Endothelial cell of umbilical vein (primary cell): ENCODE measurements at regions not wholly inside any gene's neighbourhood (a gene's known extent, or its start where the extent isn't known, plus 50 kb on each side); places are given as distances from the start of the nearest gene placed in this dataset.

Source experiments
- BruUV-seq: library from RNA; stranded (reverse); fragments of 400-500 nt; replicated peaks from 2 replicates; lab custom pipeline; 2021; lab: Mats Ljungman, UMichigan
- CTCF ChIA-PET: fragments of 300-600, 350-600 bp; sonication (Branson Sonifier 250); formaldehyde crosslinking; loops from one replicate; lab custom pipeline; 2021; ENCODE audit warnings: antibody characterized with exemption, inconsistent platforms; lab: Charles Lee
- POLR2A ChIA-PET: fragments of 300-600, 350-600 bp; sonication (Branson Sonifier 250); formaldehyde crosslinking; loops from one replicate; lab custom pipeline; 2021; ENCODE audit warnings: antibody characterized with exemption, inconsistent platforms; lab: Charles Lee
- DNase-seq: peaks from one replicate; pipeline ENCODE4 v3.0.0-alpha.2; 2011; ENCODE audit warnings: low read depth, low spot score
- FAIRE-seq: peaks from 2 replicates; lab custom pipeline; 2011; peaks lifted over from hg19 to GRCh38; lab: Jason Lieb, UNC
- H2AFZ ChIP-seq: 2 replicates; pipeline ENCODE4 v1.6.0; 2012; ENCODE audit warnings: low read depth, low read length, control low read depth, inconsistent platforms
- H3K27ac ChIP-seq: 2 replicates; pipeline ENCODE4 v1.5.1; 2011; ENCODE audit warnings: low read depth, mild to moderate bottlenecking, control low read depth, low read length, moderate library complexity; ENCODE audit not compliant: insufficient read depth
- H3K27me3 ChIP-seq, 2 experiments: 2 replicates each; pipeline versions ENCODE4 v1.6.0 to v1.6.1; 2011; ENCODE audit warnings: low read length in 2 of 2, mixed read lengths in 1 of 2; ENCODE audit not compliant: control insufficient read depth in 2 of 2, insufficient read depth in 2 of 2
- H3K36me3 ChIP-seq, 2 experiments: 2 replicates in 1 of 2; 3 replicates in 1 of 2; pipeline ENCODE4 v1.5.1; 2011; ENCODE audit warnings: low read length in 2 of 2, mild to moderate bottlenecking in 1 of 2, moderate library complexity in 1 of 2; ENCODE audit not compliant: control insufficient read depth in 2 of 2, insufficient read depth in 2 of 2; ENCODE audit errors: extremely low read depth in 1 of 2
- H3K4me1 ChIP-seq: 3 replicates; pipeline ENCODE4 v1.5.1; 2011; ENCODE audit warnings: mild to moderate bottlenecking, low read length; ENCODE audit not compliant: control insufficient read depth, insufficient read depth; ENCODE audit errors: extremely low read depth
- H3K4me2 ChIP-seq: 2 replicates; pipeline ENCODE4 v1.6.1; 2011; ENCODE audit warnings: low read length, control low read depth, mixed read lengths; ENCODE audit not compliant: insufficient read depth
- H3K4me3 ChIP-seq, 3 experiments: fragments of 200-600 bp in 1 of 3; sonication (generic), shearing (Covaris generic) in 1 of 3; replicated peaks in 1 of 3; 2 replicates each; pipeline ENCODE4 v1.5.1; 2011 to 2016; ENCODE audit warnings: control low read depth in 3 of 3, low read length in 3 of 3, mild to moderate bottlenecking in 2 of 3, inconsistent platforms in 1 of 3, low read depth in 1 of 3, moderate library complexity in 1 of 3; ENCODE audit not compliant: insufficient read depth in 1 of 3
- H3K79me2 ChIP-seq: 2 replicates; pipeline ENCODE4 v1.6.0; 2012; ENCODE audit warnings: low read length, inconsistent platforms; ENCODE audit not compliant: control insufficient read depth, insufficient read depth
- H3K9ac ChIP-seq: replicated peaks from 2 replicates; pipeline ENCODE3; 2011; ENCODE audit warnings: low read length, control low read depth; ENCODE audit not compliant: insufficient read depth; ENCODE audit errors: extremely low read depth
- H3K9me1 ChIP-seq: replicated peaks from 3 replicates; pipeline ENCODE4 v1.6.0; 2011; ENCODE audit warnings: mild to moderate bottlenecking, low read length; ENCODE audit not compliant: control insufficient read depth, insufficient read depth; ENCODE audit errors: extremely low read depth
- H3K9me3 ChIP-seq: replicated peaks from 2 replicates; pipeline ENCODE4 v1.5.1; 2012; ENCODE audit warnings: low read length, inconsistent platforms; ENCODE audit not compliant: control insufficient read depth, insufficient read depth
- H4K20me1 ChIP-seq: replicated peaks from 2 replicates; pipeline ENCODE3; 2011; ENCODE audit warnings: mild to moderate bottlenecking, low read length; ENCODE audit not compliant: control insufficient read depth, insufficient read depth; ENCODE audit errors: extremely low read depth
- EZH2 ChIP-seq: IDR thresholded peaks from 2 replicates; pipeline ENCODE4 v1.6.1; 2012; ENCODE audit warnings: borderline replicate concordance, low read depth, mild to moderate bottlenecking, moderate library complexity, low read length, inconsistent platforms; ENCODE audit not compliant: severe bottlenecking
- FOS ChIP-seq: IDR thresholded peaks from 2 replicates; pipeline ENCODE4 v1.6.1; 2011; ENCODE audit warnings: mild to moderate bottlenecking, low read length, moderate library complexity, borderline replicate concordance; ENCODE audit not compliant: insufficient read depth
- GATA2 ChIP-seq: IDR thresholded peaks from 2 replicates; pipeline ENCODE4 v1.7.0; 2011; ENCODE audit warnings: low read depth, mild to moderate bottlenecking, moderate library complexity, mixed read lengths, low read length; ENCODE audit not compliant: insufficient read length, insufficient read depth
- JUN ChIP-seq: IDR thresholded peaks from 2 replicates; pipeline ENCODE4 v1.6.1; 2011; ENCODE audit warnings: borderline replicate concordance, low read depth; ENCODE audit not compliant: insufficient read length, insufficient read depth
- MYC ChIP-seq: IDR thresholded peaks from one replicate; pipeline ENCODE4 v1.6.1; 2011; ENCODE audit warnings: mild to moderate bottlenecking, low read depth, low read length
- POLR2A ChIP-seq: IDR thresholded peaks from 2 replicates; pipeline ENCODE4 v1.6.1; 2012; ENCODE audit warnings: low read depth, mild to moderate bottlenecking, control low read depth, low read length
- POLR2AphosphoS5 ChIP-seq: IDR thresholded peaks from 2 replicates; pipeline ENCODE4 v1.6.1; 2012; ENCODE audit warnings: low read depth, mild to moderate bottlenecking, control low read depth, low read length, moderate library complexity; ENCODE audit not compliant: insufficient read depth
- dilution Hi-C: fragments of 300-500 bp; cut with MboI; formaldehyde crosslinking; loops from one replicate; pipeline ENCODE4 v1.15.0; 2019; ENCODE audit warnings: low sequenced_read_pairs; ENCODE audit not compliant: extremely low pct_ligation_motif_present
- intact Hi-C: fragments of 100-400 bp; cut with micrococcal nuclease; formaldehyde crosslinking; loops from one replicate; pipeline ENCODE4 v1.10.0; 2022
- TF ChIP-seq, protein P1 (sequence below), 2 donors: IDR thresholded peaks; 1 replicate in 1 of 2; 2 replicates in 1 of 2; pipeline ENCODE4 v1.5.1; 2011; ENCODE audit warnings: low read length in 2 of 2, mild to moderate bottlenecking in 2 of 2, moderate library complexity in 2 of 2, control low read depth in 1 of 2, inconsistent platforms in 1 of 2, low read depth in 1 of 2; ENCODE audit not compliant: insufficient read depth in 1 of 2; ENCODE audit errors: extremely low read depth in 1 of 2
- TF ChIP-seq, protein P2 (sequence below): IDR thresholded peaks from 2 replicates; pipeline ENCODE4 v1.6.1; 2011; ENCODE audit not compliant: insufficient read depth, insufficient read length

GRCh38 chr7:138243836-138244235 lies 167.6 kb downstream of the AKR1D1 start:
- H3K9ac ChIP-seq, result no peak overlapping the region
- intact Hi-C loops, result no loop called here
- DNase-seq, result no peak
- no peaks in the 10 kb centered on the region for H3K9me3 ChIP-seq
- no peaks in the 10 kb centered on the region for H3K79me2 ChIP-seq
- dilution Hi-C loops, result no loop called here
- no peak for FAIRE-seq
- H3K9me1 ChIP-seq, result no peaks in the 10 kb centered on the region
- H3K4me1 ChIP-seq, result no peaks in the 10 kb centered on the region
- no peak overlapping the region for H3K4me3 ChIP-seq
- H3K4me2 ChIP-seq, result no peak overlapping the region
- H4K20me1 ChIP-seq, result no peaks in the 10 kb centered on the region
- ChIA-PET POLR2A (no interaction called here), CTCF (no interaction called here)
- BruUV-seq, result no TSS peak
- H3K36me3 ChIP-seq, result no peaks in the 10 kb centered on the region
- TF ChIP-seq POLR2AphosphoS5 (no peak), MYC (no peak), FOS (no peak), GATA2 (no peak), JUN (no peak), EZH2 (no peak), POLR2A (no peak)
- TF ChIP-seq, protein P1, sequence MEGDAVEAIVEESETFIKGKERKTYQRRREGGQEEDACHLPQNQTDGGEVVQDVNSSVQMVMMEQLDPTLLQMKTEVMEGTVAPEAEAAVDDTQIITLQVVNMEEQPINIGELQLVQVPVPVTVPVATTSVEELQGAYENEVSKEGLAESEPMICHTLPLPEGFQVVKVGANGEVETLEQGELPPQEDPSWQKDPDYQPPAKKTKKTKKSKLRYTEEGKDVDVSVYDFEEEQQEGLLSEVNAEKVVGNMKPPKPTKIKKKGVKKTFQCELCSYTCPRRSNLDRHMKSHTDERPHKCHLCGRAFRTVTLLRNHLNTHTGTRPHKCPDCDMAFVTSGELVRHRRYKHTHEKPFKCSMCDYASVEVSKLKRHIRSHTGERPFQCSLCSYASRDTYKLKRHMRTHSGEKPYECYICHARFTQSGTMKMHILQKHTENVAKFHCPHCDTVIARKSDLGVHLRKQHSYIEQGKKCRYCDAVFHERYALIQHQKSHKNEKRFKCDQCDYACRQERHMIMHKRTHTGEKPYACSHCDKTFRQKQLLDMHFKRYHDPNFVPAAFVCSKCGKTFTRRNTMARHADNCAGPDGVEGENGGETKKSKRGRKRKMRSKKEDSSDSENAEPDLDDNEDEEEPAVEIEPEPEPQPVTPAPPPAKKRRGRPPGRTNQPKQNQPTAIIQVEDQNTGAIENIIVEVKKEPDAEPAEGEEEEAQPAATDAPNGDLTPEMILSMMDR (IDR thresholded peaks at IDR 0.05; ENCODE audit: extremely low read depth in 1 of 2, insufficient read depth in 1 of 2, low read depth in 1 of 2, low read length in 2 of 2), result no peak
- TF ChIP-seq, protein P2, sequence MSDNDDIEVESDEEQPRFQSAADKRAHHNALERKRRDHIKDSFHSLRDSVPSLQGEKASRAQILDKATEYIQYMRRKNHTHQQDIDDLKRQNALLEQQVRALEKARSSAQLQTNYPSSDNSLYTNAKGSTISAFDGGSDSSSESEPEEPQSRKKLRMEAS, result no peak
- H2AFZ ChIP-seq, result no peak overlapping the region
- H3K27ac ChIP-seq, result no peak overlapping the region
- H3K27me3 ChIP-seq, result no peaks in the 10 kb centered on the region
